HG02852 (cell line): ENCODE measurements at regions not wholly inside any gene's neighbourhood (a gene's known extent, or its start where the extent isn't known, plus 50 kb on each side); places are given as distances from the start of the nearest gene placed in this dataset.
A peak's percentile ranks its signal among the peaks of the same experiment; 100 is the strongest.
"Not testable (repeated sequence)": the region's sequence is repeated elsewhere in the genome, so short reads cannot be mapped to it uniquely, and the experiment has no call there.

Experiments used
- ATAC-seq: cut with Tn5 transposase; IDR thresholded peaks from one replicate; pipeline ENCODE4 v1.9.1; 2021; ENCODE audit warnings: mild to moderate bottlenecking, moderate library complexity; ENCODE audit not compliant: unreplicated experiment

- ATAC-seq: no peak
These were observed 991.9 kb downstream of the TMEM121 start for GRCh38 chr14:106518054-106518943.

- not testable (repeated sequence) for ATAC-seq
These were observed 995.7 kb downstream of the TMEM121 start for GRCh38 chr14:106522118-106522517.

GRCh38 chr14:106522990-106523389 is 996.6 kb downstream of the TMEM121 start:
- ATAC-seq: no peak

- ATAC-seq: no peak
These were observed 1002.3 kb downstream of the TMEM121 start for GRCh38 chr14:106528717-106529116.

GRCh38 chr14:106530031-106530422 is 1003.6 kb downstream of the TMEM121 start:
- no peak for ATAC-seq

GRCh38 chr14:106530423-106531107 is 1004.2 kb downstream of the TMEM121 start:
- ATAC-seq: peak; percentile 60

GRCh38 chr14:106537597-106537996 is 1011.2 kb downstream of the TMEM121 start:
- ATAC-seq: not testable (repeated sequence)

GRCh38 chr14:106538201-106538600 is 1011.8 kb downstream of the TMEM121 start:
- ATAC-seq: no peak

GRCh38 chr14:106547735-106548434 is 1021.5 kb downstream of the TMEM121 start:
- no peak for ATAC-seq

- ATAC-seq: no peak
These were observed 1022.7 kb downstream of the TMEM121 start for GRCh38 chr14:106549064-106549463.

GRCh38 chr14:106551265-106551664 is 1024.9 kb downstream of the TMEM121 start:
- ATAC-seq: no peak

GRCh38 chr14:106556211-106556610 is 1029.8 kb downstream of the TMEM121 start:
- ATAC-seq: not testable (repeated sequence)

GRCh38 chr14:106556665-106557289 is 1030.4 kb downstream of the TMEM121 start:
- no peak for ATAC-seq

GRCh38 chr14:106562451-106562850 is 1036.1 kb downstream of the TMEM121 start:
- no peak for ATAC-seq

GRCh38 chr14:106564058-106564643 is 1037.8 kb downstream of the TMEM121 start:
- no peak for ATAC-seq

GRCh38 chr14:106578481-106578880 is 1052.1 kb downstream of the TMEM121 start:
- no peak for ATAC-seq

GRCh38 chr14:106579084-106579483 is 1052.7 kb downstream of the TMEM121 start:
- ATAC-seq: no peak

GRCh38 chr14:106585692-106586091 is 1059.3 kb downstream of the TMEM121 start:
- ATAC-seq: no peak

GRCh38 chr14:106586098-106586704 is 1059.8 kb downstream of the TMEM121 start:
- ATAC-seq: no peak

- not testable (repeated sequence) for ATAC-seq
These were observed 1065.2 kb downstream of the TMEM121 start for GRCh38 chr14:106591539-106591938.
